ENCODE measurements at regions not wholly inside any gene's neighbourhood (a gene's known extent, or its start where the extent isn't known, plus 50 kb on each side); places are given as distances from the start of the nearest gene placed in this dataset.
"Not testable (repeated sequence)": the region's sequence is repeated elsewhere in the genome, so short reads cannot be mapped to it uniquely, and the experiment has no call there.

DNA sequence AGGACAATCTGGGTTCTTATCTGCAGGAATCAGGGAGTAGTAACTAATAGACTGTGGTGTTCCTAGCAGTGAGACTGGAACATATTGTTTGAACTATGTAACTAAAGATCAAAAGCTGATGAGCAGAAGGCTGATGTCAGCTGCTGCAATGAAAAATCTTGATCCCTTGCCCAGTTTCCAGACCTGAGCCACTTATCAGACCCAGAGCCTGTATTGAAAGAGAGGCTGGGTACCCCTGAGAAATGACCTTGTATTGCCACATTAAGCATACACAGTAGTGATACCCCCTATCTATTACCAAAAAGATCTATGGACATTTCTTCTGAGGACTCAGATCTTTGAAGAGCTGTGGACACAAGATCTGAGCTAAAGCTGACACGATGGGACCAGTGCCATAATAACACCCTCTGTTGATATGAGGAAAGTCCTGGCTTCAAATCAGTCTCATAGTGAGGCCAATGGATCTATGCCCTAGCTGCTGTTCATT, 178.0 kb upstream of the GALNT2 start:
- no peak for DNase-seq

DNA sequence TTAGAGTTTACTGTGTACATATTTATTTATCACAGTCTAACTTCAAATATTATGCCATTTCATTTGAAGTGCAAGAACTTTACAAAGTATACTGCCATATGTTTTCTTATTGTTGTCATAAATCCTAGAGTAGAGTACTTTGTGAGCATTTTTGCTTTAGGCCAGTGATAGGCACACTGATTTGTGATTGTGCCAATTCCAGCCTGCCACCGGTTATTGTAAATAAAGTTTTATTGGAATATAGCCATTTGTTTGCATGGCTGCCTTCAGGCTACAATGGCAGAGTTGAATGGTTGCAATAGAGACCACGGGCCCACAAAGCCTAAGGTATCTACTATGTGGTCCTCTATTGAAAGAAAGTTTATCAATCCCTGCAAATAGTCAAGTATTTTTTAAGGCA, 175.8 kb upstream of the GALNT2 start:
- no peak for DNase-seq

DNA sequence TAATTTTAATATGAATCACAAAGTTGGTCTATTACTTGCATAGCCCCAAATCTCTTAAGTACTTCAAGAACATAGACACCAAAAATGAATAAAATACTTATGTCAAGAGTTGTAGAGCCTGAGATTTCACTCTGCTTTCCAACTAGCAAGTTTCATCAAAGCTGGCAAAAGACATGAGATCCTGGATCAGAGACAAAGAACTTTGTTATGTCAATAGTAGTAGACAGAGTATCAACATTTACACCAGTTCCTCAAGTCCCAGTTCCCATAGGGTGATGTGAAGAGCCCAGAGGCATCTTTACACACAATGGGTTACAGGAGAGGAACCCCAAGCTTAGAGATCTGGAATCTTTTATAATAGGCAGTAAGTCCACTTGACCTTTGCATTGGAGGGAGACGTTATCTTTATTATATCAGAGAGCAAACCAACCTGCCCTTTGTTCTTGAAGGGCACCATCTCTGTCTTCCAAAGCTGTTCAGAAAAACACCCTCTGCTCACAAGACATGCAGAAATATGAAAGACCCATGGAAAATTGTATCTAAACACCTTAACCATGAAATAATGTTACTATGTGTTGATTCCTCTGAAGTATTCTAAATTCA, 174.4 kb upstream of the GALNT2 start:
- DNase-seq: no peak

DNA sequence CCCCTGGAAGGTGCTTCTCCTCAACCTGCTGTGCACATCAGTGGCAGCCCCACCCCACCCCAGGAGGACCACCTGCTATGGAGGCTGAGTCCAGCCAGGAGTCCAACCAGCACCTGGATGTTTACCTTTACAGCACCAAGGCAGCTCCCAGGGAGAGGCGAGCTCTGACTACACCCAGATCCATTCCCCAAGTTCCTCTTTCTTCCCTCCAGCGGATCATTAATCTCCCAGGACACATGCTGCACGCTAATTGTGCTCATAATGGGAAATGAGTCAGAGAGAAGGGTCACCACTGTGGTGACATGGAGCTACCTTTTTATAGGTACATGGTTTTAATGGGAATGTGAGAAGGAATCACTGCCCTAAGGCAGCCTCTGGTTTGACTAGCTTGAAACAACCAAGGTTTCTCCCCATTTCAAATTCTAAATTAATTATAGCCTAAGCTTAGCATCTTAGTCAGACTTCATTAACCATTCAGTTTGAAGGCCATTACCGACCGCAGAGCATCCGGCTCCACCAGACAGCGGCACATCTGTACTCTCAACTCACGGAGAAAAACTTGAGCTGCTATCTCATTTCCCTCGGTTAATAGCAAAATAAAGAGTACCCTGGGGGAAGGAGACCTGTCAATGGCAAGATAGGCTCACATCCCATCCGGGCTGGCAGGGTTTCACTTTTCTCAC, 173.1 kb upstream of the GALNT2 start:
- no peak for DNase-seq

DNA sequence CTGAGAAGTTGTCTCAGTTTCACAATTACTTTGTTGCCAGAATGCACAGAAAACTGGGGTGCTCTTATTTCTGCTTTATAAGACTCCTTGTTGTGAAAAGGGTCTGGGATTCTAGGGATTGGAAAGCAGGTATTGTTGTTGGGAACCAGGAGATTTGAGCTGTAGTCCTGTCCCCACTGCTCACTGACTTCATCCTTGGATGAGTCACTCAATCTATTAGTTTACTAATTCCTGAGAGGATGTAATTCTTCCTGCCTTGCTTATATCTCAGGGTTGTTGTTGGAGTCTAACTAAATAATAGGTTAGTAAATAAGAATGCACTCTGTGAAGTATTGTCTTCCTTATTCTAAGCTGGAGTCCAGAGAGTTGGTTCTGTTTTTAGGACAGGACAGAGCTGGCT, 172.5 kb upstream of the GALNT2 start:
- DNase-seq: no peak

DNA sequence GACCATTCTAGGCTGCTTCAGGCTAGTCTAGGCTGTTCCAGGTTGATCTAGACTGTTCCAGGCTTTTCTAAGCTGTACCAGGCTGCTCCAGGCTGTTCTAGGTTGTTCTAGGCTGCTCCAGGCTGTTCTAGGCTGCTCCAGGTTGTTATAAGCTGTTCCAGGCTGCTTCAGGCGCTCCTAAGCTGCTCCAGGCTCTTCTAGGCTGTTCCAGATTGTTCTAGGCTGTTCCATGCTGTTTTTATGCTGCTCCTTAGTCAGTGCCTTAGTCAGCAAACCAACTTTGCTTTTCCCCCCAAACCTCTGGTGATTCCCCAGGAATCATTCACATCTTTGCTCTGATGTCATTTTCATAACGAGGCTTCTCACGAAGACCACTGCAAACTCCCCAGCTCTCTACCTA, 171.4 kb upstream of the GALNT2 start:
- no peak for DNase-seq

DNA sequence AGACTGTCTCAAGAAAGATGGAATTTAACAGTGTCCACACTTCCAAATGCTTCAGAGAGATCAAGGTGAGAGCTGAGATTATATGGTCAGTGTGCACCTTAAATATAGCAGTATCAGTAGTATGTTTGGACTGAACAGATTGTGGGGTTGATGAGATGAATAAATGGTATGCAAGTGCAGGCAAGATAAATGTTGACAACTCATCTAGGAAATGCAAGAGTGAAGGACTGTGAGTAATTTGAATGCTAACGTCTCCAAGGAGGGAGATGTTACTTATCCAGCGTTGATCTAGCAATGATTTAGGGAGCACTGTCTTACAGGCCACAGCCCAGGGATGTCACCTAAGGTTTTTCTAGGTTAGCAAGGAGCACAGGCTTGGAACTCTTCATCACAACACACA, 170.7 kb upstream of the GALNT2 start:
- no peak for DNase-seq

DNA sequence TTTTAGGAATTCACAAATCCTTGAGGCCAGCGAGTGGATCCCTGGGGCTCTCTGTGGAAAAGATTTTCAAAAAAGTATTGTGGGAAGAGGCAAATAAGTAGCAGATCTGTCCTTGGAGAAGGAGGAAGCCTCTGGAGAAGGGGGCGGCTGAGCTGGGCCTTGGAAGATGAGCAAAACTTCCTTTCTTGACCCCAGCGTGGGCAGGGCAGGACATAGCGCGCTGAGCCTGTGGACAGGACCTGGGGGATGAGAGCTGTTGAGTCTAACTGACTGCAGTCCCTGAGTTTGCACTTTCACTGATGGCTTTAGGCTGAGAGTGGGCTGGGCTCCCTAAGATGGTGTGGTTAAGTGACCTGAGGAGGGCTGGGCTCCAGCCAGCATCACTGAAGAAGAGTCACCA, 170.2 kb upstream of the GALNT2 start:
- DNase-seq: no peak

DNA sequence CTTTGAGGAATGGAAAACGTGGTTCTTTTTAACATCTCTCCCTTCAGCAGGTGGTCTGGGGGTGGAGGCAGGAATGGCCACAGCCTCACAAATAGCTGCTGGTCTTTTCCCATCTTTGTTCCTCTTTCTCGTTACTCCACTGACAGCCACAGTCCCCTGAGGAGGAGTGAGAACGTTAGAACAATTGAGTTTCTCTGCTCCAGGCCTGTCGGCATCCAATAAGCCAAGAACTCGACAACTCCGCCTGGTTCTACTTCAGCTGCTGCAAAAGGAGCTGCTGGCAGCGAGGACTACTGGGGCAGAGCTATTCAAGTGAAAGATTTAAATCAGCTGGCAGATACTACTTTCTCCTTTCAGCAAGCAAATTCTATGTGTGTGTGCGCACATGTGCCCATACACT, 169.5 kb upstream of the GALNT2 start:
- DNase-seq: no peak

DNA sequence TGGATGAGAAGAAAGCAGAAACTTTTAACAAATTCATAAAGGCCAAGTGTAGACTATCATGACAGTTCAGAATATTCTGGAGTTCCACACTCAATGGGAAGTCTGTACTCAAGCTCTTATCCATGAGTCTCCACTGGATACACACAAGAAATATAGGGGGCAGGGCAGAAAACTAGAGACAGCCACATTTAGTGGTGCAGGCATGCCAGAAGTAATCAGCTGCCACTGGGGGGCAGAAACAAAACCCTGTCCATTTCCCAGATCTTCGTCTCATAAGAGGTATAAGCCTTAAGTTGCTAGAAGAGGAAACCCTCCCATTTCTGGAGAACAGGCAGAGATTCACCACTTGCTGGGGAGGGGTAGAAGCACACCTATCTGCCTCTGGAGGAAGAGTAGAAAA, 166.8 kb upstream of the GALNT2 start:
- no peak for DNase-seq

DNA sequence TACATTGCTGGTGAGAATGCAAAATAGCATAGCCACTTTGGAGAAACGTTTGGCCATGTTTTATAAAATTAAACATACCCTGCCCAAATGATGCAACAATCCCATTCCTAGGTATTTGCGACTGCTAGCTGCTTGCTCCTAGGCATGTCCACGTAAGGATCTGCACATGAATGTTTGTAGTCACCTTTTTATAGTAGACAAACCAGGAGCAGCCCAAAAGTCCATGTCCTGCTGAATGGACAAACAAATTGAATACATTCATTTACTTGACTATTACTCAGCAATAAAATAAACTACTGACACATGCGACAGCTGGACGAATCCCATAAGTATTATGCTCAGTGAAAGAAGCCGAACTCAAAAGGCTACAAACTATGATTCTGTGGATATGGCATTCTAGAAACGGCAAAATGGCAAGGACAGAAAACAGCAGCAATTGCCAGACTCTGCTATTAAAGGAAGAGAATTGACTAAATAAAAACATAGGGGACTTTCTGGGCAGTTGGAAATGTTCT, 161.9 kb upstream of the GALNT2 start:
- DNase-seq: no peak

DNA sequence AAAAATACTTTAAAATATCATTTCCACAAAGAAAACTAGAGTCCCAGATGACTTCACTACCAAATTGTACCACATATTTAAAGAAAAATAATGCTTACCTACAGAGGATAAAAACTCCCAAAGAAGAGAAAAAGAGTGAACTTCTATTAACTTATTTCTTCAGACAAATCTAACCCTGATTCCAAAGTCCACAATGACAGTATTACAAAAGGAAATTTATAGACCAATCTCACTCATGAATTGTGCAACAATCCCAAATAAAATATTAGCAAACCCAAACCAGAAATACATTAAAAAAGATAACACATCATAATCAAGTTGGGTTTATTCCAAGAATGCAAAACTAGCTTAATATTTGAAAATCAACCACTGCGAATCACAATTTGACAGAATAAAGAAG, 161.4 kb upstream of the GALNT2 start:
- DNase-seq: no peak

DNA sequence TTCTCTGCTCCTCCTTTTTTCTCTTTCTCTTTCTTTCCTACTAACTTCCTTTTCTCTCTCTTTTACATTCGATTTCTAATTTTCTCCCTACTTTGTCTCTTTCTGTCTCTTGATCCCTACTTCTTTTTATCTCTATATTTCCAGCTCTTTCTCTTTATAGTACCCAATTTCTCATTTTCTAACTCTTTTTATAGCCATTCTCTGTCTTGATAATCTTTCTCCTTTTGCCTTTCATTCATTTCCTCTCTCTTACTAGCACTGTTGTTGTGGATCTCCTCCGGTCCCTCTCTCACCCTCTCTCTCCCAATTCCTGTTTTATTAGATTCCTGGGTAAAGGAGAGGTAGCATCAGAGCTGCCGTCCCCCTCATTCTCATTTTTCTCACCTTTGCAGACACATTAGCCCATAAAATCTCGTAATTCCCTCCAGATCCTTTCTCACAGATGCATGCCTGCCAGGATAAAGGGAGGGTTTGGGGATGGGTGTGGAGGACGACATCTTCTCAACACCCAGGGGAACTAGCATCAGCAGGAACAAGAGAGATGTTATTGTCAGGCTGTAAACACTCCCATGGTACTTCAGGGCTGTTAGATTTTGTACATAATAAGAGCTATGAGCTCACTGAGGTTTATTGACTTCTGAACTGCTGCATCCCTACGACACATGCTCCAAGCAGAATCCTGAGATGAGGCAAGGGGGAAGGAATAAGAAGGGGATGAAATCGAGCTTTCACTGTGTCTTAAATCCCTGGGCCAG, 159.0 kb upstream of the GALNT2 start:
- no peak for DNase-seq

DNA sequence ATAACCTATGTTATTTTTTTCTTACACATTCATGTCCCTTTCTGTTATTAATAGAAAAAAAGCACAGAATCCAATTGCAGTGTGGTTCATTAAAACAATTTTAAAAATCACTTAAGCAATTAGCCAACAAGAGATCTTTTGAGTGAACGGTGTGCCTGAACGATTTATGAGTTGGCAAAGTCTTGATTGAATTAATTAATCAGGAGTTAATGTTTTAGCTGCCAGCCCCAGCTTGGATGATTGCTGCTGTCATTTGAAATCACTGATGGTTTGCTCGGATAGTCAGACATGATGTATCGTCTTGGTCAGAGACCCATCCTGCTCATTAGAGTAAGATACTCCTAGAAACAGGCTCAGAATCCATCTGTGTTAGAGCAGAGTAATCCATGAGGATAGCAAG, 158.3 kb upstream of the GALNT2 start:
- DNase-seq: no peak

DNA sequence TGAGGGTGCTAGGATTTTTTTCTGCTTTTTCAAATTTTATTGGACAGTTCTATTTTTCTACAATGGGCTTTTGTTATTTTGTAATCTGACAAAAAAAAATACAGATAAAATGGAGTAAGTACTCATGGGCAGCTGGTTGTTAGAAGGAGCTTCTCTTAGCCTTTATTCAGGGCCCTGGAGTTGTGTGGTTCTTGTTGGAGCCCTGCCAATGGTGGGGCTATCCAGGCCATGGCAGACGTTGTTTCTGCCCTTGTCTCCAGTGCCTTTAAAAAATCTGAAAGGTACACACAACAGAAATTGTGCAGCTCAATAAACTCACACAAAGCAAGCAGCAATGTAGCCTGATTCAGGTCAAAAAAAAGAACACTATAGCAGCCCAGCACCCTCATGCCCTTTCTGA, 153.5 kb upstream of the GALNT2 start:
- no peak for DNase-seq

DNA sequence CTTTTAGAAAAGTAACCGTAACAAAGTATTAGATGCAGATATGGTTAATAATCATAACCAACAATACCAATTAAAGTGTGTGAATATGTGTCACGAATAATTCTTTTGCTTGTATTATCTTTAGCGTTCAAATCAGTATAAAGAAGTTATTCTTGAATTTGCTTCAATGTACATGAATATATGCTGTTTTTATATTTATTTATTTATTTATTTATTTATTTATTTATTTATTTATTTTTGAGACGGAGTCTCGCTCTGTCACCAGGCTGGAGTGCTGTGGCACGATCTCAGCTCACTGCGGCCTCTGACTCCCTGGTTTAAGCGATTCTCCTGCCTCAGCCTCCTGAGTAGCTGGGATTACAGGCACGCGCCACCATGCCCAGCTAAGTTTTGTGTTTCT, 147.6 kb upstream of the GALNT2 start:
- DNase-seq: not testable (repeated sequence)

DNA sequence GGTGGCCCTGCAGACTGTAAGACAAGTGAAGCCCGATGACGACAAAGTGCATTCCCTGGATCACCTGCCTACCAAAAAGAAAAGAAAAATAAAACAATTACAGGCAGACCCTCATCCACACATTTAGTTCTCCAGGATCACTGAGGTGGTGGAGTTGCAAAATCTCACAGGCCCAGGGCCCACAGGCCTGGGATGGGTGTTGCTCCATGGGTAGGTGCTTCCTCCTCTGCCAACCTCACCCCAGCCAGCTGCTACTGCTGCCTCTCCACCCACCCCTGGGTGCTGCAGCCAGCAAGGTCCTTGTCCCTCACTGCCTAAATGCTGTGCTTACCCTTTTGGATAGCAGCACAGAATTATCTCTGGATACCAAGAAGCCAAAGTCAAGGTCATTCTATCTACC, 146.4 kb upstream of the GALNT2 start:
- no peak for DNase-seq

DNA sequence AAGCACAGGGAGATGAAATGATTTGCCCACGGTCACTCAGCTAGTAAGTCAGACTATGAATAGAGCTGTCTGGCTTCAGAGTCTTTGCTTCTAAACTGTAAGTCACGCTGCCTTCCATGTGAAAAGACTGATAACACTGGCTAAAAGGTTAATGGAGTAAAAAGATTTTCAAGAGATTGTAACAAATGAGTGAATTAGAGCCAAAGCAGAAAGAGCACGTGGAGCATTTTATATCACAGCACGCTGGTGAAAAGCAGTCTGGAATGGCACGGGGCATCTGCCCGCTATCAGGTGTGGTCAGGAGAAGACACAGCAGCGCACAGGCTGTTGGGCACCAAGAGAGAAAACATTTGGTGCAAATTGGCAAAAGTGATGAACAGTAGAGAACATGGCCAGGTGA, 144.8 kb upstream of the GALNT2 start:
- DNase-seq: no peak

DNA sequence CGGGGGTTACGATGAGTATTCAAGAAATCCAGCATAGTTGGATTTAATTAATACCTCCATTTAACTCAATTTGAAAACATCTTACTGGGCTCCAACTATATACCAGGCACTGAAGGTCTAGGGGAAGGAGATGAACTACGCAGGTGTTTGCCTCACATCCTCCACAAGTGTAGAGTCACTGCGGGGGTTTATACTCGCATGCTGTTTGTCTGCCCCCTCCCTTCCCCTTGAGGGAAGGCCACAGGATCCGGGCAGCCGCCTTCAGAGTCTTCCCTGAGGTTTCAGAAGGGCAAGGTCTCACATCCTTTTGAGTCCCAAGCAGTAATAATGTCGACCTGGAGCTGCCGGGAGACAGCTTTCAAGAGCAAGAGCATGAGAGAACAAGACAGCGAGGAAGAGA, 142.4 kb upstream of the GALNT2 start:
- DNase-seq: no peak

DNA sequence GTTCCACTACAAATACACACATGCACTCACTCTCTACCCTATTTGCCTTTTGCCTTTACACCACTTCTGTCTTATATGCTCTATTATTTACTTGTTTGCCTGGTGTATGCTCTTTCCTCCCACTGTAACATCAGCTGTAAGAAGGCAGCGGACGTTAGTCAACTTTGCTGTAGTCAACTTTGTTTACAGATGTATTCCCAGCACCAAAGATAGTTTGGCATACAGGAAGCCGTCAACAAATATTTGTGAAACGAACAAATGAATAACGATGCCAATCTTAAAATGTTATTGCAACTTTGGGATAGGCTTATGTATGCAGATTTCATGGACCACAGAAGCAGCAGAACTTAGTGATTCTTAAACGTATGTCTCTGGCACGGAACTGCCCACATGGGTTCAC, 138.3 kb upstream of the GALNT2 start:
- DNase-seq: no peak

DNA sequence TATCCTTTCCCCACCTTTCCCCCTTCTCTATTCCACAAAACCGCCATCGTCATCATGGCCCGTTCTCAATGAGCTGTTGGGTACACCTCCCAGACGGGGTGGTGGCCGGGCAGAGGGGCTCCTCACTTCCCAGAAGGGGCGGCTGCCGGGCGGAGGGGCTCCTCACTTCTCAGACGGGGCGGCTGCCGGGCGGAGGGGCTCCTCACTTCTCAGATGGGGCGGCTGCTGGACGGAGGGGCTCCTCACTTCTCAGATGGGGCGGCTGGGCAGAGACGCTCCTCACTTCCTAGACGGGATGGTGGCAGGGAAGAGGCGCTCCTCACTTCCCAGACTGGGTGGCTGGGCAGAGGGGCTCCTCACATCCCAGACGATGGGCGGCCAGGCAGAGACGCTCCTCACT, 135.3 kb upstream of the GALNT2 start:
- DNase-seq: not testable (repeated sequence)

DNA sequence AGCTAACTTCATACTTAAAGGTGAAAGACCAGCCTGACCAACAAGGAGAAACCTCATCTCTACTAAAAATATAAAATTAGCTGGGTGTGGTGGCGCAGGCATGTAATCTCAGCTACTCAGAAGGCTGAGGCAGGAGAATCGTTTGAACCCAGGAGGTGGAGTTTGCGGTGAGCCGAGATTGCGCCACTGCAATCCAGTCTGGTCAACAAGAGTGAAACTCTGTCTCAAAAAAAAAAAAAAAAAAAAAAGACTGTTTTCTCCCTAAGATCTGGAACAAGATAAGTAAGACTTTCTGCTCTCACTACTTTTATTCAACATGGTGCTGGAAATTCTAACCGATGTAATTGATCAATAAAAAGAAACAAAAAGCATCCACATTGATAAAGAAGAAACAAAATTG, 131.9 kb upstream of the GALNT2 start:
- not testable (repeated sequence) for DNase-seq

DNA sequence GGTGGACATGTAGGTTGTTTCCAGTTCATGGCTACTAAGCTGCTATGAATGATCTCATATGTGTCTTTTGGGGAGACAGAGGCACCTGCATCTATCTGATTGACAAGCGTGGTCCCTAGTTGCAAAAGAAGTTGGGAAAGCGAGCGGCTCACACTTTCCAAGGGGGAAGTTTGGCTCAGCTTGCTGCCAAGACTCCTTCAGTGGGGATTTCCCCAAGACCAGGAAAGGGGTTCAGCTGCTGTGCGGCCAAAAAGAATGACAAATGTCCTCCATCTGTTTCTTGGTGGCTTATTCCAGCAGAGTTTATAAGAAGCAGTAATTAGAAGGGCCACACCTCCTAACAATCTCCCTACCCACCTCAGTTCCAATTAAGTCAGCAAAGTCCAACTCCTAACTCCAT, 128.5 kb upstream of the GALNT2 start:
- no peak for DNase-seq

DNA sequence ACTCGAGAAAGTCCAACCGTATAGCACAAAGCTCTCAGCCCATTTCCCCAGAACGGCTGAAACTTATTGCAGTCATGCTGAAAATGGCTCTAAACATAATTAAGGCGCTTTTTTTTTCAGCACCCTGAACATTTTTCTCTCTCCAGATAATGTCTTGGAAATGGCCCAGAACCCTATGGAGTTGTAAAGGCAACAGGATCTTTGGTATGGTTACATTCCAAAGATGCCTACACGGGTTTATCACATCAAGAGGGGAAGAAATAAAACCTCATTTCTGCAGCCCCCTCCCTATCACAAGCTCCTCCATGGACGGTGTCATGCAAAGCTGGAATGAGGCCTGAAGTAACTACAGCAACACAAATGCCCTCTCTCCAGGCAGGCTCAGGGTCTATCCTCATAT, 126.4 kb upstream of the GALNT2 start:
- no peak for DNase-seq

All from activated CD4-positive, alpha-beta T cell treated with anti-CD3 and anti-CD28 coated beads, Interleukin-10, Interleukin-2, amounts not matched to agents 100 ng/mL and 50 ng/mL, durations not matched to agents 16 hours and 8 hours (primary cell).